Epithelial cell of esophagus (primary cell): ENCODE measurements at regions not wholly inside any gene's neighbourhood (a gene's known extent, or its start where the extent isn't known, plus 50 kb on each side); places are given as distances from the start of the nearest gene placed in this dataset.

ENCODE experiments used
- DNase-seq: peaks from one replicate; pipeline ENCODE4 v3.0.0; 2010; ENCODE audit warnings: low read depth
- H3K4me3 ChIP-seq: 2 replicates; pipeline ENCODE4 v1.5.1; 2011; ENCODE audit warnings: mild to moderate bottlenecking, low read length, control low read depth
- TF ChIP-seq, protein P1 (sequence below): IDR thresholded peaks from 2 replicates; pipeline ENCODE4 v1.5.1; 2011; ENCODE audit warnings: low read depth, mild to moderate bottlenecking, low read length, control low read depth, inconsistent platforms; ENCODE audit not compliant: insufficient read depth; ENCODE audit errors: missing control alignments

- DNase-seq: peak; percentile 23
- TF ChIP-seq, protein P1, sequence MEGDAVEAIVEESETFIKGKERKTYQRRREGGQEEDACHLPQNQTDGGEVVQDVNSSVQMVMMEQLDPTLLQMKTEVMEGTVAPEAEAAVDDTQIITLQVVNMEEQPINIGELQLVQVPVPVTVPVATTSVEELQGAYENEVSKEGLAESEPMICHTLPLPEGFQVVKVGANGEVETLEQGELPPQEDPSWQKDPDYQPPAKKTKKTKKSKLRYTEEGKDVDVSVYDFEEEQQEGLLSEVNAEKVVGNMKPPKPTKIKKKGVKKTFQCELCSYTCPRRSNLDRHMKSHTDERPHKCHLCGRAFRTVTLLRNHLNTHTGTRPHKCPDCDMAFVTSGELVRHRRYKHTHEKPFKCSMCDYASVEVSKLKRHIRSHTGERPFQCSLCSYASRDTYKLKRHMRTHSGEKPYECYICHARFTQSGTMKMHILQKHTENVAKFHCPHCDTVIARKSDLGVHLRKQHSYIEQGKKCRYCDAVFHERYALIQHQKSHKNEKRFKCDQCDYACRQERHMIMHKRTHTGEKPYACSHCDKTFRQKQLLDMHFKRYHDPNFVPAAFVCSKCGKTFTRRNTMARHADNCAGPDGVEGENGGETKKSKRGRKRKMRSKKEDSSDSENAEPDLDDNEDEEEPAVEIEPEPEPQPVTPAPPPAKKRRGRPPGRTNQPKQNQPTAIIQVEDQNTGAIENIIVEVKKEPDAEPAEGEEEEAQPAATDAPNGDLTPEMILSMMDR: no peak
- no peak overlapping the region for H3K4me3 ChIP-seq
Observed at GRCh38 chr13:90796474-90796873, 551.0 kb upstream of the MIR17HG start.

DNA sequence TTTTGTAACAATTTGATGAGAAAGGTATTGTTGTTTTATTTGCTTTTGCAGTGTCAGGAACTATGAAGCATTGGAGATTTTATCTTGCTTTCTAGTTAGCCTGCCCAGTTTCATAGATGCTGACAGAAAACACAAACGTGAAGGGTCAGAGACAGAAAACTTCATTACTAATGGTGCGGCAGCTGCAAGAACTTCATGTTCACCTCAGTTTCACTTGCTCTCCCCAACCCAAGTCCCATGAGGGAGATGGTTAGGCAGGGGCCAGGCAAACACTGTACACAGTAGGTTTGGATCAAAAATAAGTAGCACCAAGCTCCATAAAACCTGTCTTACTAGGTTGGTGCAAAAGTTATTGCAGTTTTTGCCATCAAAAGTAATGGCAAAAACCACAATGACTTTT is 550.2 kb upstream of the MIR17HG start:
- no peak for DNase-seq
- TF ChIP-seq, protein P1: no peak
- H3K4me3 ChIP-seq: no peak overlapping the region

- H3K4me3 ChIP-seq: no peak overlapping the region
- TF ChIP-seq, protein P1: no peak
- DNase-seq: no peak
Observed at GRCh38 chr13:90798381-90798780, 549.1 kb upstream of the MIR17HG start.

- H3K4me3 ChIP-seq: no peak overlapping the region
- DNase-seq: no peak
- TF ChIP-seq, protein P1: no peak
Observed at GRCh38 chr13:90800082-90800746, 547.3 kb upstream of the MIR17HG start.

DNA sequence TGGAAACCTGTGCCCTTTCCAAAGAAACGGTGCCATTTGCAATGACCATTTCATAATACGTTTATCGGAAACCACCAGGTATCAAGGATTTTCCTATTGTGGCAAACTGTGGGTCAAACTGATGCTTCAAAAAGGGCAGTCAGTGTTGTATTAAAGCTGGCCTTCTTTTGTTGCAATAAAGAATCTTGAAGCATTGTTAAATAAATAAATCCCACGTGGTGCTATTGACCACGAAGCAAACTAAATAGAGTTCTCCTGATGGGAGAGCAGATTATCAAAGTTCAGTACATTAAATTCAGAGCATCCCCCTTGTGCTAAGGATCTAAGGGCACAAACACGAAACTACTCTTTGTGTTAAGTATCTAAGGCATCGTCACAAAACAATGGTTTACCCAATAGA is 545.9 kb upstream of the MIR17HG start:
- no peak for DNase-seq
- H3K4me3 ChIP-seq: no peak overlapping the region
- TF ChIP-seq, protein P1: no peak

DNA sequence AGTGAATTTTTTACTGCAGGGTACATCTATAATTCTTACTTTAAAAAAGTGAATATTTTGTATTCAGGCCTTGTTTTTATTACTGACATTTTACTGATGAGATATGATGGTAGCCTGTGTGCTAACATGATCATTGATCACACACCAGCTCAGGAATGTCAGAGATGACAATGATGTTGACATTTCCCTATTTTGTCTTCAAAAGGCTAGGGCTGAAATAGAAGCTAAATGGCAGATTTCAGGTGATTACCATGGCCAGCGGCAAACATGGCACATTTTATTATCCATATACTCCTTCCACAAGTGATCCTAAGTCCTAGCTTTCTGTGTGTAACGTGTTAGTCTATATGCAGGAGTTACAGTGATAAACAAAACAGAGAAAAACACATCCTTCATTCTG is 544.3 kb upstream of the MIR17HG start:
- DNase-seq: no peak
- TF ChIP-seq, protein P1: no peak
- no peak overlapping the region for H3K4me3 ChIP-seq

GRCh38 chr13:90806016-90806615 is 541.4 kb upstream of the MIR17HG start:
- DNase-seq: no peak
- H3K4me3 ChIP-seq: no peak overlapping the region
- TF ChIP-seq, protein P1: no peak
